ENCODE measurements at regions not wholly inside any gene's neighbourhood (a gene's known extent, or its start where the extent isn't known, plus 50 kb on each side); places are given as distances from the start of the nearest gene placed in this dataset.
"Not testable (repeated sequence)": the region's sequence is repeated elsewhere in the genome, so short reads cannot be mapped to it uniquely, and the experiment has no call there.

DNA sequence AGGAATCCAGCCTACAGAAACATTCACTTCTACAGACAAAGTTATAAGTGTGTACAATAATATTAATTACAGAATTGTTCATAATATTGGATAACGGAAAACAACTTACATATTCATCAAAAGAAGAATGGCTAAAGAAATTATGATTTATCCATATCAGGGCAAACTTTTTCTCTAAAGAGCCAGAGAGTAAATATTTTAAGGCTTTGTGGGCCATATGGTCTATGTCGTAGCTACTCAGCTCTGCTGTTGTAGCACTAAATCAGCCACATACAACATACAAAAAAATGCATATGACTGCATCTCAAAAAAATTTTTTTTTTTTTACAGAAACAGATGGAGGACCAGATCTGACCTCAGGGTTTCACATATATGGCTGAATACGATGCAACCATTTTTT is 96.7 kb upstream of the GALNT18 start:
- no peak overlapping the region for H3K9ac ChIP-seq (ENCODE audit: extremely low read depth, low read length, poor library complexity, severe bottlenecking)
- H3K4me3 ChIP-seq (ENCODE audit: low read length): no peak overlapping the region
- H3K27ac Mint-ChIP-seq: no peak overlapping the region
- H3K4me1 ChIP-seq (ENCODE audit: control insufficient read depth, insufficient read depth, low read length): no peaks in the 10 kb centered on the region
- peaks cover 54% of the 10 kb centered on the region for H3K9me3 Mint-ChIP-seq
- no peak for DNase-seq
- TF ChIP-seq, protein P1, sequence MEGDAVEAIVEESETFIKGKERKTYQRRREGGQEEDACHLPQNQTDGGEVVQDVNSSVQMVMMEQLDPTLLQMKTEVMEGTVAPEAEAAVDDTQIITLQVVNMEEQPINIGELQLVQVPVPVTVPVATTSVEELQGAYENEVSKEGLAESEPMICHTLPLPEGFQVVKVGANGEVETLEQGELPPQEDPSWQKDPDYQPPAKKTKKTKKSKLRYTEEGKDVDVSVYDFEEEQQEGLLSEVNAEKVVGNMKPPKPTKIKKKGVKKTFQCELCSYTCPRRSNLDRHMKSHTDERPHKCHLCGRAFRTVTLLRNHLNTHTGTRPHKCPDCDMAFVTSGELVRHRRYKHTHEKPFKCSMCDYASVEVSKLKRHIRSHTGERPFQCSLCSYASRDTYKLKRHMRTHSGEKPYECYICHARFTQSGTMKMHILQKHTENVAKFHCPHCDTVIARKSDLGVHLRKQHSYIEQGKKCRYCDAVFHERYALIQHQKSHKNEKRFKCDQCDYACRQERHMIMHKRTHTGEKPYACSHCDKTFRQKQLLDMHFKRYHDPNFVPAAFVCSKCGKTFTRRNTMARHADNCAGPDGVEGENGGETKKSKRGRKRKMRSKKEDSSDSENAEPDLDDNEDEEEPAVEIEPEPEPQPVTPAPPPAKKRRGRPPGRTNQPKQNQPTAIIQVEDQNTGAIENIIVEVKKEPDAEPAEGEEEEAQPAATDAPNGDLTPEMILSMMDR (conservative IDR thresholded peaks at IDR 0.05): no peak
- H3K4me1 Mint-ChIP-seq: no peaks in the 10 kb centered on the region
- H3K27me3 ChIP-seq (ENCODE audit: control insufficient read depth, insufficient read depth, low read length, poor library complexity, severe bottlenecking): no peaks in the 10 kb centered on the region
- no peaks in the 10 kb centered on the region for H3K36me3 ChIP-seq (ENCODE audit: control insufficient read depth, insufficient read depth, low read length)
- no peak overlapping the region for H3K4me3 Mint-ChIP-seq
- no peak overlapping the region for H3K27ac ChIP-seq (ENCODE audit: low read depth, low read length)
- peaks cover 19% of the 10 kb centered on the region for H3K9me3 ChIP-seq (ENCODE audit: control insufficient read depth, low read length)
- H3K36me3 Mint-ChIP-seq (ENCODE audit: low read depth): no peaks in the 10 kb centered on the region
- WGBS, 2 experiments (ENCODE audit: insufficient coverage in 1 of 2, insufficient read length in 1 of 2): 95% methylated on average over 2 of the region's 3 CpGs; no CpG with 5 or more reads in 1 of the 2 experiments
- peaks cover 8% of the 10 kb centered on the region for H3K27me3 Mint-ChIP-seq (ENCODE audit: insufficient read depth)

DNA sequence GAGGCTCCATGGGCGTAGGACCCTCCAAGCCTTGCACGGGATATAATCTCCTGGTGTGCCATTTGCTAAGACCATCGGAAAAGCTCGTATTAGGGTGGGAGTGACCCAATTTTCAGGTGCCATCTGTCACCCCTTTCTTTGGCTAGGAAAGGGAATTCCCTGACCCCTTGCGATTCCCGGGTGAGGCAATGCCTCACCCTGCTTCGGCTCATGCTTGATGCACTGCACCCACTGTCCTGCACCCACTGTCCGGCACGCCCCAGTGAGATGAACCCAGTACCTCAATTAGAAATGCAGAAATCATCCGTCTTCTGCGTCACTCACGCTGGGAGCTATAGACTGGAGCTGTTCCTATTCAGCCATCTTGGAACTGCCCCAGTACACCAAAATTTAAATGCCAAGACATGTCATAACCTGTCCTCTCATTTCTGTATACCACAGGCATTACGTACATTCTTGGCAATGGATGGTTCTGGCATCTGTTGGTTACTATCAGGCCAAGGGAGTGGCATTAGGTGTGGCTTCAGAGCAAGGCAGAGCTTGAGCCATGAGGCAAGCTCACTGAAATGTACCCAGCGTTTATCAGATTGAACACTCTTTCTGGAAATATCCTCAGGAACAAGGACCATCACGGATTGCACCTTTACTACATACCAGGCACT is 95.4 kb upstream of the GALNT18 start:
- H3K9me3 Mint-ChIP-seq: peaks cover 54% of the 10 kb centered on the region
- no peaks in the 10 kb centered on the region for H3K4me1 Mint-ChIP-seq
- Histone ChIP-seq H3K36me3 (ENCODE audit: control insufficient read depth, insufficient read depth, low read length) (no peaks in the 10 kb centered on the region), H3K9me3 (ENCODE audit: control insufficient read depth, low read length) (peaks cover 19% of the 10 kb centered on the region), H3K27ac (ENCODE audit: low read depth, low read length) (no peak overlapping the region), H3K4me1 (ENCODE audit: control insufficient read depth, insufficient read depth, low read length) (no peaks in the 10 kb centered on the region), H3K4me3 (ENCODE audit: low read length) (no peak overlapping the region), H3K9ac (ENCODE audit: extremely low read depth, low read length, poor library complexity, severe bottlenecking) (no peak overlapping the region), H3K27me3 (ENCODE audit: control insufficient read depth, insufficient read depth, low read length, poor library complexity, severe bottlenecking) (no peaks in the 10 kb centered on the region)
- WGBS, 2 experiments (ENCODE audit: insufficient coverage in 1 of 2, insufficient read length in 1 of 2): 93 to 98% methylated on average over 7 to 15 of the region's 15 CpGs
- no peaks in the 10 kb centered on the region for H3K36me3 Mint-ChIP-seq (ENCODE audit: low read depth)
- no peak for DNase-seq
- H3K4me3 Mint-ChIP-seq: no peak overlapping the region
- no peak overlapping the region for H3K27ac Mint-ChIP-seq
- TF ChIP-seq, protein P1 (conservative IDR thresholded peaks at IDR 0.05): no peak
- peaks cover 8% of the 10 kb centered on the region for H3K27me3 Mint-ChIP-seq (ENCODE audit: insufficient read depth)

GRCh38 chr11:11715075-11715474 is 93.3 kb upstream of the GALNT18 start:
- H3K4me3 Mint-ChIP-seq; H3K4me3 ChIP-seq (ENCODE audit: low read length); H3K4me1 Mint-ChIP-seq; H3K9ac ChIP-seq (ENCODE audit: extremely low read depth, low read length, poor library complexity, severe bottlenecking); H3K27ac ChIP-seq (ENCODE audit: low read depth, low read length); H3K27me3 Mint-ChIP-seq (ENCODE audit: insufficient read depth); H3K27me3 ChIP-seq (ENCODE audit: control insufficient read depth, insufficient read depth, low read length, poor library complexity, severe bottlenecking); H3K27ac Mint-ChIP-seq; H3K4me1 ChIP-seq (ENCODE audit: control insufficient read depth, insufficient read depth, low read length); H3K36me3 ChIP-seq (ENCODE audit: control insufficient read depth, insufficient read depth, low read length); DNase-seq; H3K36me3 Mint-ChIP-seq (ENCODE audit: low read depth): not testable (repeated sequence)
- H3K9me3 ChIP-seq (ENCODE audit: control insufficient read depth, low read length): peaks cover 13% of the 10 kb centered on the region
- WGBS, 2 experiments (ENCODE audit: insufficient coverage in 1 of 2, insufficient read length in 1 of 2): 78 to 83% methylated on average over 1 of the region's 1 CpG
- H3K9me3 Mint-ChIP-seq: peaks cover 47% of the 10 kb centered on the region

GRCh38 chr11:11710556-11710955 is 88.8 kb upstream of the GALNT18 start:
- H3K27ac Mint-ChIP-seq: no peak overlapping the region
- H3K27me3 Mint-ChIP-seq (ENCODE audit: insufficient read depth): peaks cover 5% of the 10 kb centered on the region
- no peaks in the 10 kb centered on the region for H3K4me1 Mint-ChIP-seq
- no peak for DNase-seq
- Histone ChIP-seq H3K4me1 (ENCODE audit: control insufficient read depth, insufficient read depth, low read length) (no peaks in the 10 kb centered on the region), H3K9me3 (ENCODE audit: control insufficient read depth, low read length) (no peaks in the 10 kb centered on the region), H3K27me3 (ENCODE audit: control insufficient read depth, insufficient read depth, low read length, poor library complexity, severe bottlenecking) (no peaks in the 10 kb centered on the region), H3K4me3 (ENCODE audit: low read length) (no peak overlapping the region), H3K9ac (ENCODE audit: extremely low read depth, low read length, poor library complexity, severe bottlenecking) (no peak overlapping the region), H3K36me3 (ENCODE audit: control insufficient read depth, insufficient read depth, low read length) (no peaks in the 10 kb centered on the region), H3K27ac (ENCODE audit: low read depth, low read length) (no peak overlapping the region)
- peaks cover 14% of the 10 kb centered on the region for H3K9me3 Mint-ChIP-seq
- 86 to 91% methylated on average over 1 to 4 of the region's 4 CpGs for WGBS, 2 experiments (ENCODE audit: insufficient coverage in 1 of 2, insufficient read length in 1 of 2)
- TF ChIP-seq, protein P1 (conservative IDR thresholded peaks at IDR 0.05): no peak
- H3K4me3 Mint-ChIP-seq: no peak overlapping the region
- H3K36me3 Mint-ChIP-seq (ENCODE audit: low read depth): no peaks in the 10 kb centered on the region
